NOMO-1 treated with DMSO at 0.1 percent for 48 hours (cell line): ENCODE measurements at regions not wholly inside any gene's neighbourhood (a gene's known extent, or its start where the extent isn't known, plus 50 kb on each side); places are given as distances from the start of the nearest gene placed in this dataset.

Experiments
- DNase-seq: peaks from one replicate; lab custom pipeline; 2025; ENCODE audit not compliant: unreplicated experiment; lab: John Stamatoyannopoulos, UW

DNA sequence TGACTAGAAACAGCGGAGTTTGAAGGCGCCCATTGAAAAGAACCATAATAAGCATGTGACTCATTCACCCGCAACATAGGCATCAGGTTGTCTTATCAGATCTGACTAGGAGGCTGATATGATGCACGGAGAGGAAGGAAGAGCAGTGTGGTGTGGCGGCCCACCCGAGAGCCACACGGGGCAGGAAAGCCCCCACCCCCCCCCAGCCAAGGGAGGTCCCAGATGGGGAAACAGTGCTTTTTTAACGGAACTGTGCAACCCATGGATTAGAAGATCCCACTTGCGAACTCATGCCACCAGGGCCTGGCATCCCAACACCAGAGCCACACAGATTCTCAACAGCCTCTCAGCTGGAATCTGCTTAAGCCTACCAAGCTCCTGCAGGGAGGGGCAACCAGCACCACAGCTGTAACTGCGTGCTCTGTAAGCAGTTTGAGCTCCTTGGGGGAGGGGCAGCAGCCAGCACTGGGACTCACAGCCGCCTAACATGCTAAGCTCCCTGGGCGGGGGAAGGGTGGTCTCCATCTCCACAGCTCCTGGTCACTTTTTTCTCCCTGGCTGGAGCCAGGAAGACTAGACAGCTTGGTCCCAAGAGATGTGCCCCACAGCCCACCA lies 466.2 kb downstream of the PDGFC start:
- DNase-seq: no peak

DNA sequence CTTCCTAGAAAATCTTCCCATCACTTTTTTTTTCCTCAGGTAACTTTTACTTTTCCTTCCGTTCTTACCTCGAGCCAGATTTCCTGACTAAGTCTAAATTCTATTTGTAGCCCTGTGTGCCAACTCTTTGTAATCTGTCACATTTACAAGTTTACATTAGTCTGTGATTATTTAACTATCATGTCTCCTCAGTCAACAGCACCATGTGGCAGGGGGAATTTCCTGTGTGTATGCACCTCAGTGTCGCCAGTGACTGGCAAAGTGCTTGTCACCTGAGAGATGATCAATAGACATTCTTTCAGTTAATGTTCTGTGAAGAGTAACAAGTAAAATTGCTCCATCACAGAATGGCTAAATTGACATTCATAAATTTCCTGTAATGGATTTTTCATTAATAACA lies 468.5 kb downstream of the PDGFC start:
- no peak for DNase-seq

DNA sequence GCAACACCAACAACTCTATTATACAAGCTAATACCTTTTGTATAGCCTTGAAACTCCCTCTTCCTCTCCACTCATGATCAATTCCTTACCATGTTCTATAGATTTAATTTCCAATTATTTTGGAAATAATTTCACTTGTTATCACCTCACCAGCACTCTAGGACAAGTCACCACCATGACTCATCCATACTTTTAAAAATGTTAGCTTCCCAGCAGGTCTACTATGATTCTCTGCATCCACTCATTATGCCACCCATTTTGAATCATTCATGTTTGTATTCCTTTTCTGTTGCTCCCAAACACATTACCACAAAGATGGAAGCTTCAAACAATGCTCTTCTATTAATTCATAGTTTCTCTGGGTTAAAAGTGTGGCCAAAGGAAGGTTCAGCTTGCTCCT lies 469.6 kb downstream of the PDGFC start:
- no peak for DNase-seq

DNA sequence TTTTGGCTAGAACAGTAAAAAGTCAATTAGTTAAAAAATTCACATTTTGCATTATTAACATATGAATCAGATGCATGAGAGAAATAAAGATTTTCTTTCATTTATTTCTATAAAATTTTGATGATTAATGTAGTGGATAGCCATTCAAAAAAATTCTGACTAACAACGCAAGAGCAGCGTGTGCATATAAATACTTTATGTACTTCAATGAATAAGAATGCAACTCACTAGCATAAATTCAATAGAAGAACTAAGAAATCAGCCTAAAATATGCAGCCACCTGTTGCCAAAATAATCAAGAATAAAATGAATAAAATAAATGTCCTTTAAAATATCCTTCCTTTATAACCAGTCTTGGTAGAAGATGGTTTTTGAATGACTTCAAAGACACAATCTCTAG lies 471.9 kb downstream of the PDGFC start:
- no peak for DNase-seq

DNA sequence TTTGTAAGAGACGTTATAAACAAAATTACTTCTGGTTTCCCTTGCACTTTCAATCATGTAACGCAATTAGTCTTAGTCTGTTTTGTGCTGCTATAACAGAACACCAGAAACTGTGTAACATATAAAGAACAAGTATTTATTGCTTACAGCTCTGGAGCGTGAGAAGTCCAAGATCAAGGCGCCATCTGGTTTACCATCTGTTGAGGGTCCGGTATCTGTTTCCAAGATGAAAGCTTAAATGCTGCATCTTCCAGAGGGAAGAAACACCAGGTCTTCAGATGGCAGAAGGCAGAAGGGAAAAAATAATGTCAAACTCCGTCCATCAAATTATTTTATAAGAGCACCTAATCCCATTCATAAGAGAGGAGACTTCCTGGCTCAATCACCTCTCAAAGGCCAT lies 474.1 kb downstream of the PDGFC start:
- DNase-seq: no peak

DNA sequence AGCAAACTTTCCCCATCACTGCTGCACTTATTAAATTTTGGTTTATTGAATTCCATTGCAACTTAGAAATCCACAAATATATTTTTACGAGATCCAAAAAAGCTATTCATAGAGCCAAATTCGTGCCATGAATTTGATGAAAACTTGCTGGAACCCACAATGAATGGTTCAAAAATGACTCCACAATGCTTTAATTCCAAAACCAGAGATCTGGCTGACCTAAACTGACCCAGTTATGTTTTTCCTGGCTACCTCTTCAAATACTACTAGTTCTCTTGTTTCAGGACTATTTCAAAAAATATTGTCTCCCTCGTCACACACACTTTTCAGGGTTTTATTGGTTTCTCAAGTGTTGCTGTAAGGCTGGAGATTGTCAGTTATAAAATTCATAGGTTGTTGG lies 474.8 kb downstream of the PDGFC start:
- no peak for DNase-seq

DNA sequence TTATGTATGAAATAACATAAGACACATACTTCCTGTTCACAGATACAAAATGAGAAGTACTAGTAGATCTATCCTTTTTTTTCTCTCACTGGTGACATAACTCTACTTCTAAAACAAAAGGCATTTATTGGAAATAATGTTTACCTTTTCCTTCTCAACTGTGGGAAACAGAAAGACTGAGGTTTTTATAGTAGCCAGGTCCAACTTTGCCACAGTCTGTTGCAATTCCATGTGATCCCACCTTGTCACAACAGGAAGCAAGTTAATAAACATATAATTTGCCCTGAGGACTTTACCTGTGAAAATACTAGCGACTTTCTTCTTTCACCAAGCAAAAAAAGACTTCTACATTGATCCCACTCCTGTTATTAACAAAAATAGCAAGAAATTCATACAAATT lies 475.8 kb downstream of the PDGFC start:
- no peak for DNase-seq

DNA sequence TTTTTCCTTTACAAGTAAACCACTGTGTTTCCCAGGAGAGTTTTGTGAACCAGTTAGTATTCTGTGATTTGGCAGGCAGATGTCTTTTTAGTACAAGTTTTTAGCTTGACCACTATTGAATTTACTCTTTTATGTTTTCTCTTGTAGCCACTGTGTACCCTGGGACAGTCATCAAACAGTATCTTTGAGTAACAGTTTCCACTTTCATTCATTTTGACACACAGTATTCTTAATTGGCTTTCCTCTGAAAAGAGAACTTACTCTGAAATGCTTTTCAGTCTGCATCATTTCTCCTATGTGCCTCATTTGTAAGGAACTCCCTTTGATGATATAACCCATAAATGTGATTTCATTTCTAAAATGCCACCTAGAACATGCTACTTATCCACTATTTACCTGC lies 476.5 kb downstream of the PDGFC start:
- no peak for DNase-seq

DNA sequence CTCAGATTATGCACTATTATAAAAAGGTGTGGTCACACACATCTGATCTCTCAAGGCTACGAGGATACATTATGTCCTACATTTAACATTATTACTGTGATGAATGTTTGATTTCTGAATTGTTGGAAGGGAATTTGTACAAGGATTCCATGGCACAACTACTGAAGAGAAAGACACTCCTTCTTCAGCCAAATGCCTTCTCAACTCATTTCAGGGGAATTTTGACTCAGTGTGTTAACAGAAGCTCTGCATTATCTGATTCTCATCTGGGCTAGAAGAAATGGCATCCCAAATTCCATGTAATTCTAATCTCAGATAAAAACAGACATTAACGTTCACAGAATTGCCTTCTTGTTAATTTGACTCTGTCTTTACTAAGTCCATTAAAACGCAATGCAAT lies 477.7 kb downstream of the PDGFC start:
- DNase-seq: no peak

DNA sequence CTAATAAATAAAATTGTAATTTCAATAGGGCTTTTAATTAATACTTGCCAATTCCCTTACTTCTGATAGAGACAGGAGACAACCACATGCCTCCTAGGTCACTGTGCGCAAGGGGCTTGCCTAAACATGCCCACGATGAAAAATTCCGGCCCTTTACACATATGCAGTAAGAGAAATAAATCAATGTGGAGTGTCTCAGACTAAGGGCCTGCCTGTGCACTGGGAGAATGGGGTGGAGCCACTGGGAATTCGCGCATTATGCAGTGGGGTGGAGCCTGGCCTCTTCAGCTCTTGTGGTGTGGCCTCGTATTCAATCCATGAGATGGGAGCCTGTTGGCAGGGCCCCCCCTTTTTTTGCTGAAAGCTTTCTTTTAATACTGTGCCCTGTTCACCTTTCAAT lies 484.5 kb downstream of the PDGFC start:
- DNase-seq: no peak

DNA sequence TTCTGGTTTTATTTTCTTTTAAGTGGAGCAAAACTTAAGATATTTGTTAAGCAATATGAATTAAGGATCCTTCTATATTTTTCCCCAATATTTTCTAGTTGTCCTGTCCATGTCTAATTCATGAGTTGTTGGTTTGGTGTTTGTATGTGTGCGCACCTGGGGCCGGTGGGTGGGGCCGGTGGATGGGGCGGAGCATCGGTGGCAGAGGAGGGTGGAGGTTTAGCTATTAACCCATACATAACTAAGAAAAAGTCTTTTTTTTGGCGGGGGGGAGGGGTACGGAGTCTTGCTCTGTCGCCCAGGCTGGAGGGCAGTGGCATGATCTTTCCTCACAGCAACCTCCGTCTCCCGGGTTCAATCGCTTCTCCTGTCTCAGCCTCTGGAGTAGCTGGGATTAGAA lies 489.8 kb downstream of the PDGFC start:
- no peak for DNase-seq

DNA sequence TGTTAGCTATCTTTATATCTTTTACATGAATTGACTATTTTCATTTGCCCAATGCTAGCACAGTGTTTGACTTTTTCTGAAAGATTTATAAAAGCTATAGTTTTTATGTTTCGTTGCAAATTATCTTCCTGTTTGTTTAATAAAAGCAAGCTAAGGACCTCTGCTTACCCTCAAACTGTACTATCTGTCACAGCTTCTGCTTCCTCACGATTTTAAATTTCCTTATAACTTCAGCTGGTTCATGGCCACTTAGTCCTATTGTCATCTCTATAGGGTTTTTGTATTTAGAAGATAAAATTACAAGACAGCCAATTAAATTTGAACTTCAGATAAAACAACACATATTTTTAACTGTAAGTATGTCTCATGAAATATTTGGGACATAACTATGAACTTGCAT lies 494.0 kb downstream of the PDGFC start:
- DNase-seq: no peak

DNA sequence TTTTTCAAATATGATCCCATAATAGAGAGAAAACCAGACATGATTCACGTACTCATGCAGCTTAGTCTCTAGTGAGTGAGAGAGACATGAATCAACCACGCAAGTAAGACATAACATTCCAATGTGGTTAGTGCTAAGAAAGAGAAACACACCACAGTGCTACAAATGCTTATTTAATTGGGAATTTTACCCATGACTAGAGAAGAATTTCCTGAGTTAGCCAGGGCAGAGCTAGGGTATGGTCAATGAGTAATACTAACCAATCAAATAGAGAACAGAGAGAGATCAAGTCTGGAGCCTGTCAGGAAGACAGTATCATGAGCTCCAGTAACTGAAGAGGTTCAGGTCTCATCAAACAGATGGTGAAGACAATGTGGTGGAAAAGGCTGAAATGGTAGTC lies 495.2 kb downstream of the PDGFC start:
- DNase-seq: no peak

DNA sequence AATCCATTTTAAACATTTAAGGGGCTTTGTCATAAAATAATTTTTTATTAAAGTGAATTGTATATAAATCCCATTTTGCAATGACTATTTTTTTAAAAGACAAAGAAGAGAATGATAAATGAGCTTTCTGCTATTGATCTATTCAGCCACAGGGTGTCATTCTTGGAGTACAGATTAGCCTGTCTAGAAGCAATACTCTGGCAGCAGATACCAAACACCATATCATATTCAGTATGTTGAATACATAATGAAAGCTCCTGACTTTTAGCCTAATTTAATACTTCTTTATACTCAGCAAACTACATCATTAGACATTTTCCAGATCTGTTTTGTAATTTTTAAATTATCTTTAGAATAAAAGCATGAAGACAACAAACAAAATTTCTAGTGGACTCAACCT lies 496.3 kb downstream of the PDGFC start:
- peak; percentile 12 for DNase-seq

DNA sequence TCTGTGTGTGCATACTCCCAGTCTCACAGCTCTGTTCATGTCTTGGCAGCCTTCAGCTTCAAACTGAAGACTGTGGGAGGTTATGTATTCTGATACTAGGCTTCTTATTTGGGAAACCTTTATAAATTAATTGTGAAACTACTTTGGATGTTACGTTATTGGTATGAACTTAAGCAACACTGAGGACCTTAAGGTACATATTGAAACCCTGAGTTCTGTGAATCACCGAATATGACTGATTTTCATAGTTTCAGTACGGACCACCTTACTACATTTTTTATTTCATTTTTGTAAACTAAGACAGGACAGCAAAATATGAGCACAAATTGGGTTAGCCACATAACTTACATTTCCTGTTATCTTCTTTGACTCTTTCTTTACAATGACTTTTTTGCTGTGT lies 498.4 kb downstream of the PDGFC start:
- no peak for DNase-seq

DNA sequence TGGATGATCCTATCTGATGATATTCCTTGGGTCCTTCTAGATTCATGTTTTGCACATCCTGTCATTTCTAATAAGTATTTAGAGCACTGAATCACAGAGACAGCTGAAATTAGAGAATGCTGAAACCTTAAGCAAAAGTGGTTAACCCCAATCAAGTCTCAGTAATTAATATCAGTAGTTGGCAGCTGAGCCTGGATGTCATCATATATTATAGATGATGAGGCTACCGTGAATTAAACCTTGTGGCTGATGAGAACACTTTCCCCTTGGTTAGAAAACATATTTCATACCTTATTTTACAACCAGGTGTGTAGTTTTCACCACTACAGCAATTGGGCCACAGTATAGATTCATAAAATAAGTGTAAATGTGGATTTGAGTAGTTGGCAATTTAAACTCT lies 499.0 kb downstream of the PDGFC start:
- no peak for DNase-seq

DNA sequence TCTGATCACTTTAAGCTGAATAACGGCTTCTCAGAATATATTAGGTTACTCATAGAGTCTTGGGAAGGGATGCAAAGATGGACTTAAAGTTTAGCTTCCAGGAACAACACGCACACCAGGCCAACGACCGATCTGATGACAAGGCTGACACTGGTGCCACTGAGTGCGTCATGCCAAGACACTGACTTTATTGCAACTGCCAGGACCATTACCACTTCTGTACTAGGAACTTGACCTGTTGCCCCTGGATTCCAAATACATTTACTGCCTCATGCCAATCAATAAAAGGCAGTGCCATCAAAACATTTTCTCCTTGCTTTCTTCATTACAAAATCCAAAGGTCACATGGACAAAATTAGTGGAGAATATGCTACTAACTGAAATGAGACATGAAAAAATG lies 505.9 kb upstream of the CTSO start:
- DNase-seq: no peak

DNA sequence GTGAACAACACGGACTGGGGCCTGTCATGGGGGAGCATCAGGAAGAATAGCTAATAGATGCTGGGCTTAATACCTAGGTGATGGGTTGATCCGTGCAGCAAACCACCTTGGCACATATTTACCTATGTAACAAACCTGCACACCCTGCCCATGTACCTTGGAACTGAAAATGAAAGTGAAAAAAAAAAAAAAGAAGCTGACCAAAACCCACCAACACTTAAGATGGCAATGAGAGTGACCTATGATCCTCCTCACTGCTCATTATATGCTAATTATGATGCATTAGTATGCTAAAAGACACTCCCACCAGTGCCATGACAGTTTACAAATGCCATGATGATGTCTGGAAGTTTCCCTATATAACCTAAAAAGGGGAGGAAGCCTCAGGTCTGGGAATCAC lies 503.2 kb upstream of the CTSO start:
- DNase-seq: no peak

DNA sequence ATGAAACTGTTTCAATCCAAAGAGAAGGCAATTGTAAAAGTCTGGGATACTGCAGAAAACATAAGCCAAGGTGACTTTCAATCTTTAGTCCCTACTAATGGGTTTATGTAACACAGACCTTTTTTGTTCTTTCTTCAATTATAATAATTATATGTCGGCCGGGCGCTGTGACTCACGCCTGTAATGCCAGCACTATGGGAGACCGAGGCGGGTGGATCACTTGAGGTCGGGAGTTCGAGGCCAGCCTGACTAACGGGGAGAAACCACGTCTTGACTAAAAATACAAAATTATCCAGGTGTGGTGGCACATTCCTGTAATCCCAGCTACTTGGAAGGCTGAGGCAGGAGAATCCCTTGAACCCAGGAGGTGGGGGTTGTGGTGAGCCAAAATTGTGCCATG lies 489.8 kb upstream of the CTSO start:
- no peak for DNase-seq

DNA sequence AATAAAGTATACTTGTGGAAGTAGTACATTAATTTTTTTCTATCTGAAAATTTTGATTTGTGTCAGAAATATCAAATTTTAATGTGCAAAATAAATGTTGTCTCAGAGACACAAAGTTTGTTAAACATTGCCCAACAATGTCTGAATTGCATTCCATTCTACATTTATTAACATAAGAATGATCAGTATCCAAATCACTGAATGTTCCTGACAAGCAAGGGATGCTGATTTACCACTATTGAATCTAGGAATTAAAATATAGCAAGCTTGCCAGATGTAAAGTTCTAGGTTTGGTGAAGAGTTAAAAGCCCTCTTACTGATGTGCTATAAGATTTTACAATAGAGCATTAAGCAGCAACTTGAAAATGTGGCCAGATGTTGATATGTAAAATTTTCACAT lies 489.2 kb upstream of the CTSO start:
- DNase-seq: no peak

DNA sequence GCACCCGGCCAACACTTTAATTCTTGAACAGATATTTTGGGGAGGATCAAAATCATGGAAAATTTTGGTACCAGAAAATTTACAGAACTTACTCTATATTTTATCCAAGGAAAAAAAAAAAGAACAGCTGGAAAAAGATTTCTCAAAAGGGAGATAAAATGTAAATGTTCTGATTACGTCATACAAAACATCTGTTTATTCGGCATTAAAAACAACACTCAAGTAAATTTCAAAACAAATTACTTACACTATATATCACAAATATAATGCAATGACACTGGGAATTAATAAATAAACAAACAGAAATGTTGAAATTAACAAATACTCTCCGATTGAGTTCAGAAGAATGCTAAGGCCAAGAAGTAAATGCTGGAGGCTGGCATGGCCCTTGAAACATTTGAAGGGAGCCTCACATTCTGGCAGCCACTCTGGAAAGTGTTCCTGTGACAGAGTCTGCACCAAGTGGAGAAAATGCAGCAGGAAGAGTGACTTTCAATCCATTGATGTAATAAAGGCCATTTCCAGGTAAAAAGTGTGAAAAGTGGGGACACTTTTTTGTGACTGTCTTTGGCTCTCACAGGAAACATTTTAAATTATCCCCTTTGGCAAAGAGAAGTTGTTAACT lies 486.0 kb upstream of the CTSO start:
- DNase-seq: no peak

DNA sequence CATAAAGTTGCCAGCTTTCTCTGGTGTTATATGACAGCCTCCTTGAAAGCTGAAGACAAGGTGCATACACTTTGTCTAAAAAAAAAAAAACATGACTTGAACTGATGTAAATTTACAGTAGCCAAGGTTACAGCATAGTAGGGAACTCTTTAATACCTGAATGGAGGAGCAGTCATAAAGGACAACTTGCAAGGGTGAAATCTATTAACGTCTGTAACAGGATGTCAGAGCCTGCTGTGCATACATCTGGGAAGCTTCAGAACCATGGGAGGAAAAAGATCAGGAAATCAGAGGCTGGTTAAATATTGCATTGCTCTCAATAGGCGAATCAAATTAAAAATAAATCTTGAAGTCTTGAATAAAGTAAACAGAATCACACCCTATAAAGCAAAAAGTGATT lies 484.0 kb upstream of the CTSO start:
- DNase-seq: no peak

DNA sequence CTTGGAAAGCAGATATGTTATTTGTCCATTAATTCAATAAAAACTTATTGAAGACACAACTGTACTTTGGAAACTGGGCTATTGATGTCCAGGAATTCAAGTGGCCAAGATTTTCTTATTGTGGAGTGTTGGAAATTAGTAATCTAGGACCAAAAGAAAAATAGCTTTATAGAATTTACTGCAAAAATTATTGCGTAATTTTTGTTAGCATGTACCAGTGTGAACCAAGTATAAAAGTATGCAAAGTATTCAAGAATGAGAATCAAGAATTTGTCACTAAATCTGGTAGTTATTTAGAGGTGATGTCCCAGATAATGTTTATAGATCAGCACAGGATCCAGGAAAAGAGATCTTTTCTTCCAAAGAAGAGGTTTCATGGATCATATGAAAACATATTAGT lies 468.9 kb upstream of the CTSO start:
- DNase-seq: no peak
